ENCODE measurements at regions not wholly inside any gene's neighbourhood (a gene's known extent, or its start where the extent isn't known, plus 50 kb on each side); places are given as distances from the start of the nearest gene placed in this dataset.

GRCh38 chr4:71133491-71133890 is 140.0 kb downstream of the DCK start:
- no peak for TF ChIP-seq CTCF (conservative IDR thresholded peaks at IDR 0.05; ENCODE audit: low read length)
- TF ChIP-seq EZH2phosphoT487 (IDR thresholded peaks at IDR 0.05; ENCODE audit: borderline replicate concordance, low read depth, low read length), result no peak
- no peak overlapping the region for H3K4me2 ChIP-seq (ENCODE audit: low read length)
- no TSS peak for BruUV-seq (replicated peaks)
- DNase-seq (ENCODE audit: low spot score), result no peak
- intact Hi-C loops (cut with micrococcal nuclease; ENCODE audit: unreplicated experiment), result no loop called here
- no peaks in the 10 kb centered on the region for H3K4me1 ChIP-seq (ENCODE audit: insufficient read depth, low read length, poor library complexity, severe bottlenecking)
- no peak overlapping the region for H2AFZ ChIP-seq (ENCODE audit: low read length)
- H3K36me3 ChIP-seq (ENCODE audit: insufficient read depth, low read length), result no peaks in the 10 kb centered on the region
- ChIA-PET CTCF (ENCODE audit: unreplicated experiment) (no interaction called here), POLR2A (interaction anchor here (0.6 kb wide), 1 partner anchor 273 kb away, joined by 7 read pairs; no protein-coding TSS in a partner anchor)
- H4K20me1 ChIP-seq (ENCODE audit: insufficient read depth, low read length), result no peaks in the 10 kb centered on the region
- no peak overlapping the region for H3K27ac ChIP-seq (ENCODE audit: low read depth, low read length, poor library complexity, severe bottlenecking)
- no peaks in the 10 kb centered on the region for H3K79me2 ChIP-seq (ENCODE audit: insufficient read depth, low read depth, low read length)
- H3K4me3 ChIP-seq (ENCODE audit: low read depth, low read length, poor library complexity, severe bottlenecking), result no peak overlapping the region
- H3K9me3 ChIP-seq (ENCODE audit: low read length), result no peaks in the 10 kb centered on the region
- no peaks in the 10 kb centered on the region for H3K9me2 ChIP-seq (ENCODE audit: insufficient read depth, low read length)

- no peak for TF ChIP-seq CTCF (conservative IDR thresholded peaks at IDR 0.05; ENCODE audit: low read length)
- no peak for TF ChIP-seq EZH2phosphoT487 (IDR thresholded peaks at IDR 0.05; ENCODE audit: borderline replicate concordance, low read depth, low read length)
Measured at GRCh38 chr4:71136071-71136470, 142.6 kb downstream of the DCK start.

GRCh38 chr4:71138007-71138615 is 144.7 kb downstream of the DCK start:
- H3K4me2 ChIP-seq (ENCODE audit: low read length), result no peak overlapping the region
- DNase-seq (ENCODE audit: low spot score), result no peak
- ChIA-PET POLR2A (interaction anchor here (0.6 kb wide), 1 partner anchor 16 kb away, joined by 4 read pairs; no protein-coding TSS in a partner anchor), CTCF (ENCODE audit: unreplicated experiment) (no interaction called here)
- H3K27ac ChIP-seq (ENCODE audit: low read depth, low read length, poor library complexity, severe bottlenecking), result no peak overlapping the region
- no peak overlapping the region for H2AFZ ChIP-seq (ENCODE audit: low read length)
- no peaks in the 10 kb centered on the region for H3K36me3 ChIP-seq (ENCODE audit: insufficient read depth, low read length)
- intact Hi-C loops (cut with micrococcal nuclease; ENCODE audit: unreplicated experiment), result no loop called here
- H4K20me1 ChIP-seq (ENCODE audit: insufficient read depth, low read length), result no peaks in the 10 kb centered on the region
- BruUV-seq (replicated peaks), result no TSS peak
- H3K79me2 ChIP-seq (ENCODE audit: insufficient read depth, low read depth, low read length), result no peaks in the 10 kb centered on the region
- H3K4me1 ChIP-seq (ENCODE audit: insufficient read depth, low read length, poor library complexity, severe bottlenecking), result no peaks in the 10 kb centered on the region
- no peaks in the 10 kb centered on the region for H3K9me3 ChIP-seq (ENCODE audit: low read length)
- no peak for TF ChIP-seq CTCF (conservative IDR thresholded peaks at IDR 0.05; ENCODE audit: low read length)
- TF ChIP-seq EZH2phosphoT487 (IDR thresholded peaks at IDR 0.05; ENCODE audit: borderline replicate concordance, low read depth, low read length), result no peak
- H3K4me3 ChIP-seq (ENCODE audit: low read depth, low read length, poor library complexity, severe bottlenecking), result no peak overlapping the region
- no peaks in the 10 kb centered on the region for H3K9me2 ChIP-seq (ENCODE audit: insufficient read depth, low read length)

More at GRCh38 chr4:71136071-71136470, 142.6 kb downstream of the DCK start:
- Histone ChIP-seq H2AFZ (ENCODE audit: low read length) (no peak overlapping the region), H3K9me3 (ENCODE audit: low read length) (no peaks in the 10 kb centered on the region), H3K27ac (ENCODE audit: low read depth, low read length, poor library complexity, severe bottlenecking) (no peak overlapping the region), H3K4me3 (ENCODE audit: low read depth, low read length, poor library complexity, severe bottlenecking) (no peak overlapping the region), H3K4me1 (ENCODE audit: insufficient read depth, low read length, poor library complexity, severe bottlenecking) (no peaks in the 10 kb centered on the region), H3K9me2 (ENCODE audit: insufficient read depth, low read length) (no peaks in the 10 kb centered on the region), H4K20me1 (ENCODE audit: insufficient read depth, low read length) (no peaks in the 10 kb centered on the region), H3K36me3 (ENCODE audit: insufficient read depth, low read length) (no peaks in the 10 kb centered on the region), H3K4me2 (ENCODE audit: low read length) (no peak overlapping the region), H3K79me2 (ENCODE audit: insufficient read depth, low read depth, low read length) (no peaks in the 10 kb centered on the region)
- BruUV-seq (replicated peaks), result no TSS peak
- ChIA-PET POLR2A (interaction anchor here (1.1 kb wide), 1 partner anchor 529 kb away, joined by 3 read pairs; no protein-coding TSS in a partner anchor), CTCF (ENCODE audit: unreplicated experiment) (no interaction called here)
- intact Hi-C loops (cut with micrococcal nuclease; ENCODE audit: unreplicated experiment), result no loop called here
- no peak for DNase-seq (ENCODE audit: low spot score)
